Body of pancreas (tissue), 4 donors: ENCODE measurements at regions not wholly inside any gene's neighbourhood (a gene's known extent, or its start where the extent isn't known, plus 50 kb on each side); places are given as distances from the start of the nearest gene placed in this dataset.

ENCODE experiments used
- ATAC-seq: fragments of 150-250 bp; one replicate; pipeline ENCODE4 v1.9.1; 2016
- DNase-seq, 4 donors: peaks; one replicate each; pipeline ENCODE4 v3.0.0-alpha.2; 2019
- H3K27ac ChIP-seq, 4 donors: fragments of 200-600 bp; sonication (generic); 1 replicate in 3 of 4; 2 replicates in 1 of 4; pipeline versions ENCODE4 v1.5.1 to v1.6.1; 2016 to 2019; ENCODE audit warnings: mild to moderate bottlenecking in 1 of 4, mixed read lengths in 1 of 4, moderate library complexity in 1 of 4
- H3K27me3 ChIP-seq, 2 donors: fragments of 200-600 bp; sonication (generic); one replicate each; pipeline ENCODE4 v1.6.0; 2016; ENCODE audit warnings: mild to moderate bottlenecking in 1 of 2
- H3K36me3 ChIP-seq, 2 donors: fragments of 200-600 bp; sonication (generic); replicated peaks in 1 of 2; 2 replicates each; pipeline ENCODE4 v1.5.1; 2016; ENCODE audit warnings: low read depth in 2 of 2; ENCODE audit not compliant: insufficient read depth in 1 of 2
- H3K4me1 ChIP-seq: fragments of 200-600 bp; sonication (generic); one replicate; pipeline ENCODE4 v1.6.0; 2016
- H3K4me3 ChIP-seq, 2 donors: fragments of 200-600 bp; sonication (generic); 1 replicate in 1 of 2; 2 replicates in 1 of 2; pipeline ENCODE4 v1.5.1; 2016 to 2019
- H3K9me3 ChIP-seq, 3 donors: fragments of 200-600 bp; sonication (generic); 1 replicate in 2 of 3; 2 replicates in 1 of 3; pipeline ENCODE4 v1.5.1; 2016
- POLR2A ChIP-seq, 3 donors: fragments of 450-650 bp; IDR thresholded peaks; one replicate each; pipeline ENCODE4 v1.6.1; 2016; ENCODE audit warnings: antibody characterized with exemption in 3 of 3, mild to moderate bottlenecking in 2 of 3
- WGBS, 2 donors: methylation state at CpG; one replicate each; pipeline ENCODE4 v1.1.5; 2017; 5-methylcytosine and 5-hydroxymethylcytosine counted together
- intact Hi-C: fragments of 100-400 bp; cut with DNase I; formaldehyde crosslinking; loops from one replicate; pipeline ENCODE4 v1.15.1; 2023
- TF ChIP-seq, protein P1 (sequence below), 7 experiments: fragments of 450-650 bp in 4 of 7; fragments of 200-600 bp in 3 of 7; sonication (generic) in 3 of 7; IDR thresholded peaks; one replicate each; pipeline ENCODE4 v1.5.1; 2016 to 2019; ENCODE audit warnings: antibody characterized with exemption in 7 of 7

- DNase-seq (no peak), ATAC-seq (no peak)
- TF ChIP-seq POLR2A (IDR thresholded peaks at IDR 0.05) = no peak
- TF ChIP-seq, protein P1, sequence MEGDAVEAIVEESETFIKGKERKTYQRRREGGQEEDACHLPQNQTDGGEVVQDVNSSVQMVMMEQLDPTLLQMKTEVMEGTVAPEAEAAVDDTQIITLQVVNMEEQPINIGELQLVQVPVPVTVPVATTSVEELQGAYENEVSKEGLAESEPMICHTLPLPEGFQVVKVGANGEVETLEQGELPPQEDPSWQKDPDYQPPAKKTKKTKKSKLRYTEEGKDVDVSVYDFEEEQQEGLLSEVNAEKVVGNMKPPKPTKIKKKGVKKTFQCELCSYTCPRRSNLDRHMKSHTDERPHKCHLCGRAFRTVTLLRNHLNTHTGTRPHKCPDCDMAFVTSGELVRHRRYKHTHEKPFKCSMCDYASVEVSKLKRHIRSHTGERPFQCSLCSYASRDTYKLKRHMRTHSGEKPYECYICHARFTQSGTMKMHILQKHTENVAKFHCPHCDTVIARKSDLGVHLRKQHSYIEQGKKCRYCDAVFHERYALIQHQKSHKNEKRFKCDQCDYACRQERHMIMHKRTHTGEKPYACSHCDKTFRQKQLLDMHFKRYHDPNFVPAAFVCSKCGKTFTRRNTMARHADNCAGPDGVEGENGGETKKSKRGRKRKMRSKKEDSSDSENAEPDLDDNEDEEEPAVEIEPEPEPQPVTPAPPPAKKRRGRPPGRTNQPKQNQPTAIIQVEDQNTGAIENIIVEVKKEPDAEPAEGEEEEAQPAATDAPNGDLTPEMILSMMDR (IDR thresholded peaks at IDR 0.05) = no peak
- Histone ChIP-seq H3K4me3 (no peak overlapping the region), H3K9me3 (no peaks in the 10 kb centered on the region), H3K27ac (no peak overlapping the region), H3K36me3 (no peaks in the 10 kb centered on the region), H3K27me3 (no peaks in the 10 kb centered on the region), H3K4me1 (no peaks in the 10 kb centered on the region)
- whole genome bisulfite sequencing, 2 donors = 78 to 85% methylated on average over 16 of the region's 16 CpGs
- intact Hi-C loops = no loop called here
Measured at GRCh38 chr7:70846208-70846607, 285.7 kb upstream of the GALNT17 start.

DNA sequence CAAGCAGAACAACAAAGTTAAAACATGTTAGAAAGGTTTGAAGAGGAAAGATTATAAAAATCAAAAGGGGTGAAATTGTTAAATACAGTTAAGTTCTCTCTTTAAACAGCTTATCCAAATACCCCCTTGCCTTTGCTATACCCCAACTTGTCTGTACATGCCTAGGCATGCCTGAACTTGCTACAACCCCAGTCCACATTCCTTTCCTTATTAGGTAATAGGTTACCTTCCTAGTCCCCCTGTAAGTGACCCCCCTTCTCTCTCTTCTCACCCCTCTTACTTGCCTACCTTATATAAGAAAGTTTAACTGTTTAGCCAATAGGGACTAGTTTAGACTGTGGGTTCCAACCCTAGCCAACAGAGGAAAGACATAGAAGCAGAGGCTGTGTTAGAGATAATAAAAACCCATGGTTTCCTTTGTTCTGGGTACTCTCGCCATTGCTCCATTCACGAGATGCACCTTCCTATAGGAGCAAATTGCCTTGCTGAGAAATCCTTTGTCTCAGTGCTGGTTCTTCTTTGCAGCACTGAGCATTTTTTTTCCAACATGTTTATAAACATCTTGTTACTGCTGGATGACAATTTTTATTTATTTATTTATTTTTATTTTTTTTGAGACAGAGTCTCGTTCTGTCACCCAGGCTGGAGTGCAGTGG is 282.2 kb upstream of the GALNT17 start:
- DNase-seq (no peak), ATAC-seq (no peak)
- H3K4me3 ChIP-seq = no peak overlapping the region
- intact Hi-C loops = no loop called here
- no peaks in the 10 kb centered on the region for H3K4me1 ChIP-seq
- no peaks in the 10 kb centered on the region for H3K36me3 ChIP-seq
- H3K27ac ChIP-seq = no peak overlapping the region
- TF ChIP-seq, protein P1 (IDR thresholded peaks at IDR 0.05) = no peak
- TF ChIP-seq POLR2A (IDR thresholded peaks at IDR 0.05) = no peak
- no peaks in the 10 kb centered on the region for H3K27me3 ChIP-seq
- WGBS, 2 donors = 91 to 92% methylated on average over 3 of the region's 3 CpGs
- H3K9me3 ChIP-seq = no peaks in the 10 kb centered on the region

GRCh38 chr7:70855373-70855772 is 276.6 kb upstream of the GALNT17 start:
- no peak for DNase-seq
- intact Hi-C loops = no loop called here
- ATAC-seq = no peak

DNA sequence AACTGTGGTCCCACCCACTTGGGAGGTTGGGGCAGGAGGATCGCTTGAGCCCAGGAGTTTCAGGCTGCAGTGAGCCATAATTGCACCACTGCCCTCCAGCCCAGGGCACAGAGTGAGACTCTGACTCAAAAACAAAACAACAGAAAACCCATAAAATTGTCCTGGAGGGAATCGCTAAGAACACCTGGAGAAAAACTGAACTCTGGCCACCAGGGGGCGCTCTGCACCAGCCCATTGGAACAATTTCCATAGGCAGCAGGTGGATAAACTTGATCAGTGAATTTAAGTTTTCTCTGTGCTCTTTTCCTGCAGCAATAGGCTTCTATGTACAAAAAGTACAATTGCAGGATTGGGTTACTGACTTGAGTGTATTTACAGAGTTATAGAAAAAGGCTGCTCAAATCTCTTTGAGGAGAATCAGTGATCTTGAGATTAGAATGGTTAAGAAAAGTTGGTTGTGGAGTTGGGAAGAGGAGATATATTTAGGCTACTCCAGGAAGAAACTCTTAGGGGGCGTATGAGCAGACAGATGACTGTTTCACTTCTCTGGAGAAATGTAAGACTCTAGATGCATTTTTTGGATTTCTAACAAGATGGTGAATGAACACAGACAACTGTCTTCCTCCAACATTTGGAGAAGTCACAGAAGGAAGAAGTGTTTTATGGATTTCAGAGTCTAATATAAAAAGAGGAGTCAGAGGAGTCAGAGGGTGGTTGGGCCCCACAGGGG is 274.9 kb upstream of the GALNT17 start:
- Histone ChIP-seq H3K27ac (no peak overlapping the region), H3K9me3 (peaks cover 0 to 8% (median 0%) of the 10 kb centered on the region in 3 donors), H3K36me3 (no peaks in the 10 kb centered on the region), H3K4me1 (no peaks in the 10 kb centered on the region), H3K27me3 (no peaks in the 10 kb centered on the region), H3K4me3 (no peak overlapping the region)
- DNase-seq (peak; percentile 60 to 81 (median 72)), ATAC-seq (no peak)
- intact Hi-C loops = loop anchor here (2.0 kb wide), 1 partner anchor 874 kb away; no protein-coding TSS in a partner anchor
- no peak for TF ChIP-seq POLR2A (IDR thresholded peaks at IDR 0.05)
- TF ChIP-seq, protein P1 (IDR thresholded peaks at IDR 0.05) = peak; percentile 69 to 90 (median 80)
- WGBS, 2 donors = 11 to 12% methylated on average over 4 of the region's 4 CpGs

More at GRCh38 chr7:70855373-70855772, 276.6 kb upstream of the GALNT17 start:
- no peak overlapping the region for H3K27ac ChIP-seq
- H3K4me1 ChIP-seq = no peaks in the 10 kb centered on the region
- no peaks in the 10 kb centered on the region for H3K27me3 ChIP-seq
- TF ChIP-seq, protein P1 (IDR thresholded peaks at IDR 0.05) = no peak
- no peak for TF ChIP-seq POLR2A (IDR thresholded peaks at IDR 0.05)
- no peaks in the 10 kb centered on the region for H3K9me3 ChIP-seq
- H3K4me3 ChIP-seq = no peak overlapping the region
- 43 to 77% methylated on average over 1 of the region's 1 CpG for WGBS, 2 donors
- H3K36me3 ChIP-seq = no peaks in the 10 kb centered on the region
